Naive thymus-derived CD4-positive, alpha-beta T cell (primary cell): ENCODE measurements at regions not wholly inside any gene's neighbourhood (a gene's known extent, or its start where the extent isn't known, plus 50 kb on each side); places are given as distances from the start of the nearest gene placed in this dataset.

Experiments used
- ATAC-seq: fragments of 150-1000 bp; cut with Tn5 transposase; 2 replicates; pipeline ENCODE4 v1.10.0; 2021; ENCODE audit warnings: mild to moderate bottlenecking, moderate library complexity
- CTCF ChIA-PET: fragments of 350-600 bp; sonication (Branson Sonifier 250); formaldehyde crosslinking; loops from one replicate; lab custom pipeline; 2021; ENCODE audit warnings: antibody characterized with exemption; lab: Charles Lee
- POLR2A ChIA-PET: fragments of 350-600 bp; sonication (Branson Sonifier 250); formaldehyde crosslinking; loops from one replicate; lab custom pipeline; 2021; ENCODE audit warnings: antibody characterized with exemption, inconsistent platforms; lab: Charles Lee
- DNase-seq, 9 donors: peaks; one replicate each; pipeline versions ENCODE4 v3.0.0 to v3.0.0-alpha.2; 2020 to 2022; ENCODE audit warnings: mixed read lengths in 1 of 9
- H3K27ac ChIP-seq: one replicate; pipeline ENCODE4 v1.7.0; 2013; ENCODE audit warnings: mild to moderate bottlenecking, low read depth, low read length, moderate library complexity
- H3K27me3 ChIP-seq, 2 donors: one replicate each; pipeline ENCODE4 v1.7.0; 2013; ENCODE audit warnings: low read length in 2 of 2, mild to moderate bottlenecking in 2 of 2, moderate library complexity in 2 of 2; ENCODE audit not compliant: control insufficient read depth in 2 of 2, insufficient read depth in 2 of 2
- H3K36me3 ChIP-seq, 3 experiments: 1 replicate in 2 of 3; 2 replicates in 1 of 3; pipeline ENCODE4 v1.7.0; 2013; ENCODE audit warnings: low read length in 3 of 3, mild to moderate bottlenecking in 3 of 3, moderate library complexity in 1 of 3; ENCODE audit not compliant: insufficient read depth in 3 of 3, control insufficient read depth in 2 of 3
- H3K4me1 ChIP-seq, 2 donors: one replicate each; pipeline ENCODE4 v1.7.0; 2013; ENCODE audit warnings: low read length in 2 of 2, mild to moderate bottlenecking in 2 of 2, moderate library complexity in 1 of 2; ENCODE audit not compliant: control insufficient read depth in 2 of 2, insufficient read depth in 2 of 2
- H3K4me3 ChIP-seq: 2 replicates; pipeline ENCODE4 v1.7.0; 2013; ENCODE audit warnings: mild to moderate bottlenecking, low read length
- H3K9me3 ChIP-seq, 3 experiments: 1 replicate in 2 of 3; 2 replicates in 1 of 3; pipeline ENCODE4 v1.7.0; 2013; ENCODE audit warnings: low read length in 3 of 3; ENCODE audit not compliant: control insufficient read depth in 2 of 3
- H3K27ac Mint-ChIP-seq, 9 donors: one replicate each; pipeline ENCODE4 v1.8.0; 2020 to 2022; ENCODE audit warnings: mixed read lengths in 9 of 9, mild to moderate bottlenecking in 8 of 9, moderate library complexity in 5 of 9, inconsistent platforms in 2 of 9
- H3K27me3 Mint-ChIP-seq, 5 donors: one replicate each; pipeline ENCODE4 v1.8.0; 2021 to 2022; ENCODE audit warnings: mixed read lengths in 5 of 5, mild to moderate bottlenecking in 1 of 5
- H3K36me3 Mint-ChIP-seq, 5 donors: one replicate each; pipeline ENCODE4 v1.8.0; 2020 to 2022; ENCODE audit warnings: mixed read lengths in 5 of 5, mild to moderate bottlenecking in 3 of 5, inconsistent platforms in 1 of 5
- H3K4me1 Mint-ChIP-seq, 7 donors: one replicate each; pipeline ENCODE4 v1.8.0; 2020 to 2022; ENCODE audit warnings: mixed read lengths in 7 of 7, mild to moderate bottlenecking in 3 of 7, inconsistent platforms in 1 of 7
- H3K4me3 Mint-ChIP-seq, 10 donors: one replicate each; pipeline ENCODE4 v1.8.0; 2020 to 2022; ENCODE audit warnings: mild to moderate bottlenecking in 10 of 10, mixed read lengths in 10 of 10, moderate library complexity in 6 of 10, inconsistent platforms in 2 of 10
- H3K9me3 Mint-ChIP-seq, 11 donors: one replicate each; pipeline ENCODE4 v1.8.0; 2020 to 2022; ENCODE audit warnings: mixed read lengths in 11 of 11, mild to moderate bottlenecking in 4 of 11, inconsistent platforms in 1 of 11, moderate library complexity in 1 of 11
- intact Hi-C, 2 donors: fragments of 100-400 bp; cut with micrococcal nuclease; formaldehyde crosslinking; loops; one replicate each; pipeline ENCODE4 v1.15.1; 2023

DNA sequence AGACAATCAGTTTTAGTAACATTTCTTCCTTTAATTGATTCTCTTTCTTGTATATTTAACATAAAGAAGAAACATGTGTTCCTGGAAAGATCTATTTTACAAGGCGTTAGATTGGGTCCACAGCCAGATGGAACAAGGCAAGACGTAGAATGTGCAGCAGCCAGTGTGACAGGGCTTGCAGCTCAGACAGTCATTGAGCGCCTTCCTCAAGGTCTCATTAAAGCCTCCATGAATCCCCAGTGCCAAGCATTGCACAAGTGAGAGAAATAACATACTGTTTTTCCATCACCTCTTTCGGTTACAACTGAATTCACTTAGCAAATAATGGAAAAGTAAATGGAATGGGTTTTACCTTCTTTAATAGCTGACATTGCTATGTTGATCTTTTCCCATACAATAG, 292.5 kb downstream of the USP46 start:
- Mint-ChIP-seq H3K27me3 (peaks cover 0 to 21% (median 11%) of the 10 kb centered on the region in 5 donors), H3K27ac (peak overlapping the region in 1 of 9 donors; percentile 11), H3K9me3 (peaks cover 0 to 2% (median 0%) of the 10 kb centered on the region in 11 donors), H3K4me3 (no peak overlapping the region), H3K36me3 (no peaks in the 10 kb centered on the region), H3K4me1 (no peaks in the 10 kb centered on the region)
- ChIA-PET CTCF (no interaction called here), POLR2A (no interaction called here)
- Histone ChIP-seq H3K36me3 (no peaks in the 10 kb centered on the region), H3K4me3 (no peak overlapping the region), H3K4me1 (no peaks in the 10 kb centered on the region), H3K27ac (no peak overlapping the region), H3K27me3 (no peaks in the 10 kb centered on the region), H3K9me3 (no peaks in the 10 kb centered on the region)
- DNase-seq (no peak), ATAC-seq (no peak)
- intact Hi-C loops = no loop called here

DNA sequence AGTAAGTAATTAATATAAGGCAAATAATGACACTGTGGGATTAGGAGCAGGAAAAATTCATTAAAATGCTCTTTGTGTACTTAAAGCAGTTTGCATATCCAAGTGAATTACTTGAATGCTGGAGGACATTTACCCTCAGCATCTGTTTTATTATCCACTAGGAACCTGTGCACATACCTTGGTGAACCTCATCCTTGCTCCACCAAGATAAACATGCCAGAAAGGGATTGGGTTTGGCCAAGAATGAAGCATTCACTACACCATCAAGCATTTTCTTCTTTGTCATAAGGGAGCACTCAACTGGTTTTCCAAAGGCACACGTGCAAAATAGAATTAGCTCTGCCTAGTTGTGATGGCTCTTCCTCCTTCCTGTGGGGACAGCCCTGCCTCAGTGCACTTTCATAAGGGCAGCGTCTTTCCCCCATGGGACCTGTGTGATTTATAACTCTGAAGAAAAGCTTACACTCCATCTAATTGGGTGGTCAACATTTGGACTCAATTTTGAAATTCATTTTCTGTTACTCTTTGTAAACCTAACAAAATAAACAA, 291.7 kb downstream of the USP46 start:
- peaks cover 0 to 2% (median 0%) of the 10 kb centered on the region in 11 donors for H3K9me3 Mint-ChIP-seq
- Histone ChIP-seq H3K27me3 (no peaks in the 10 kb centered on the region), H3K9me3 (no peaks in the 10 kb centered on the region), H3K27ac (no peak overlapping the region), H3K4me1 (no peaks in the 10 kb centered on the region), H3K36me3 (no peaks in the 10 kb centered on the region), H3K4me3 (no peak overlapping the region)
- no peak overlapping the region for H3K4me3 Mint-ChIP-seq
- POLR2A ChIA-PET = no interaction called here
- no peaks in the 10 kb centered on the region for H3K36me3 Mint-ChIP-seq
- DNase-seq (no peak), ATAC-seq (no peak)
- intact Hi-C loops = no loop called here
- H3K4me1 Mint-ChIP-seq = no peaks in the 10 kb centered on the region
- H3K27ac Mint-ChIP-seq = no peak overlapping the region
- H3K27me3 Mint-ChIP-seq = peaks cover 0 to 15% (median 11%) of the 10 kb centered on the region in 5 donors
- CTCF ChIA-PET = no interaction called here

DNA sequence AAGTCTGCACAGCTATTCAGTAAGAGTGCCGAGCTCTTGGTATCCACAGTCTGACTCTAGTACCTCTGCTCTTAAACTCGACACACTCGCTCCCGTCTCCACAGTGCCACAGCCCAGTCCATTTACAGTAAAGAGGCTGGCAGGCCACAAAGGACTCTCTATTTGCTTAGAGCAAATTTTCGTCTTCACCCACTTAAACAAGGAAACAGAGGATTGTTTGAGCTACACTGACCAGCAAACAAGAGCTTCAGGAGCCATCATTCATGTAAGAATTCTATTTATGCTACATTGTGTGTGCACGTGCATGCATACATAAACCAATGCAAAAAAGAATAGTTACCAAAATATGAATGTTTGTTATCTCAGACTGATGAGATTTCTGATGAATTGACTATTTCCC, 290.2 kb downstream of the USP46 start:
- H3K9me3 ChIP-seq = no peaks in the 10 kb centered on the region
- Mint-ChIP-seq H3K9me3 (peaks cover 0 to 2% (median 0%) of the 10 kb centered on the region in 11 donors), H3K4me3 (no peak overlapping the region), H3K27me3 (peaks cover 0 to 14% (median 6%) of the 10 kb centered on the region in 5 donors), H3K27ac (no peak overlapping the region), H3K4me1 (no peaks in the 10 kb centered on the region), H3K36me3 (no peaks in the 10 kb centered on the region)
- H3K4me1 ChIP-seq = no peaks in the 10 kb centered on the region
- H3K36me3 ChIP-seq = no peaks in the 10 kb centered on the region
- intact Hi-C loops = no loop called here
- no peak overlapping the region for H3K27ac ChIP-seq
- ATAC-seq (no peak), DNase-seq (no peak)
- H3K27me3 ChIP-seq = no peaks in the 10 kb centered on the region
- no peak overlapping the region for H3K4me3 ChIP-seq
- ChIA-PET CTCF (no interaction called here), POLR2A (no interaction called here)

DNA sequence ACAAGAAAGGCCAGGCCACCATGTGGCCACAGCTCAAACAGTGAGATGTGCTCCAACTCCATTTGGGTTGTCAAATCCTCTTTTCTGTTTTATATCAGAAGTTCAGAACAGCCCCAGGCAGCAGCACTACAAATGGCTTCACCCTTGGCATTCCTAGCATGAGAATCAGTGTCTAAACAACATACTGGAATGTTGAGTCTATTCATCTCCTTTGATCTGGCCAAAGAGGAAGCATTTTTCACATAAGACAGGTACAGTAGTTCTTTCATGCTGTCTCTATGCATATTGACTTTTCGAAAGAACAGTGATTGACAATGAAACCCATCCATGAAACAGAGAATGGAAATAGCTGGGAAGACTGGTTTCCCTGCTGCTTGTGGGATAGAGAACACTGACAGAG, 289.5 kb downstream of the USP46 start:
- Mint-ChIP-seq H3K9me3 (no peaks in the 10 kb centered on the region), H3K27ac (no peak overlapping the region), H3K4me1 (no peaks in the 10 kb centered on the region), H3K27me3 (peaks cover 0 to 8% (median 6%) of the 10 kb centered on the region in 5 donors), H3K4me3 (no peak overlapping the region), H3K36me3 (no peaks in the 10 kb centered on the region)
- Histone ChIP-seq H3K36me3 (no peaks in the 10 kb centered on the region), H3K4me1 (no peaks in the 10 kb centered on the region), H3K4me3 (no peak overlapping the region), H3K27ac (no peak overlapping the region), H3K9me3 (no peaks in the 10 kb centered on the region), H3K27me3 (no peaks in the 10 kb centered on the region)
- no peak for DNase-seq
- ChIA-PET CTCF (no interaction called here), POLR2A (no interaction called here)
- no peak for ATAC-seq
- intact Hi-C loops = no loop called here

DNA sequence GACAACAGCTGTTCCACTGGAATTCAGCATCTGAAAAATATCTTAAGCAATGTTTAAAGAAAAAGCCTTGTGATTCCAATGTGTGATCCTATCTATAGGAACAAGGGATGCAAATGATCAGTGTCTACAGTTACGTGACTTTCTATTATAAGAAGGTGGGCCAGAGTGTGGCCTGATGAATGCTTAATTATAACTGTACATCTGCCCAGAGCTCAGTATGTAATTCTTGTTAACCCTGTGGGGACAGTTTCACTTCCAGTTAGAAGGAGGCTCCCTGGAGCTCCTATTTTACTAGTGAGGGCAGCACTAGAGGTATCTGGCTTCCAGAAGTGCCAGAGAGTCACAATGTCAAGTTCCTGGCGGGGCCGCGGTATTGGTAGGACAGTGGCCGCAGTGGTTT, 288.5 kb downstream of the USP46 start:
- DNase-seq (no peak), ATAC-seq (no peak)
- no peaks in the 10 kb centered on the region for H3K9me3 ChIP-seq
- no peaks in the 10 kb centered on the region for H3K36me3 ChIP-seq
- no peaks in the 10 kb centered on the region for H3K36me3 Mint-ChIP-seq
- no peak overlapping the region for H3K4me3 ChIP-seq
- H3K4me1 Mint-ChIP-seq = no peaks in the 10 kb centered on the region
- H3K27ac Mint-ChIP-seq = no peak overlapping the region
- H3K27ac ChIP-seq = no peak overlapping the region
- no peaks in the 10 kb centered on the region for H3K4me1 ChIP-seq
- no peak overlapping the region for H3K4me3 Mint-ChIP-seq
- POLR2A ChIA-PET = no interaction called here
- H3K27me3 Mint-ChIP-seq = peaks cover 0 to 8% (median 6%) of the 10 kb centered on the region in 5 donors
- no peaks in the 10 kb centered on the region for H3K9me3 Mint-ChIP-seq
- intact Hi-C loops = no loop called here
- CTCF ChIA-PET = no interaction called here
- peaks cover 0 to under 1% of the 10 kb centered on the region in 2 donors for H3K27me3 ChIP-seq

DNA sequence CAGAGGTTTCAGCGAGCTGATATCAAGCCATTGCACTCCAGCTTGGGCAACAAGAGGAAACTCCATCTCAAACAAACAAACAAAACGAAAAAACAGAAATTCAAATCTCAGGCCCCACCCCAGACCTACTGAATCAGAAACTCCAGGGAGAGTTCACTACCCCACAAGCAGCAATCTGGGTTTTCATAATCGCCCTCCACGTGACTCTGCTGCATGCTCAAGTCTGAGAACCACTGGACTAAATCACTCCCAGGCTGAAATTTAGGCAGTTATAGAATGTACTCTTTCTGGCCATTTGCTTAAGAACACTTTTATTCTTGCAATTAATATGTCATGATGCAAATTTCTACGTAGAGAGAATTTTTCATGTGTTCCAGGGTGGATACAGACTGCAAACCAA, 287.3 kb downstream of the USP46 start:
- DNase-seq = no peak
- ChIA-PET CTCF (no interaction called here), POLR2A (no interaction called here)
- H3K4me1 ChIP-seq = no peaks in the 10 kb centered on the region
- H3K36me3 ChIP-seq = no peaks in the 10 kb centered on the region
- Mint-ChIP-seq H3K4me3 (no peak overlapping the region), H3K27ac (no peak overlapping the region), H3K9me3 (no peaks in the 10 kb centered on the region), H3K36me3 (no peaks in the 10 kb centered on the region), H3K27me3 (peaks cover 0 to 14% (median 9%) of the 10 kb centered on the region in 5 donors), H3K4me1 (peaks cover 0 to 3% (median 0%) of the 10 kb centered on the region in 7 donors)
- intact Hi-C loops = no loop called here
- ATAC-seq = no peak
- peaks cover 0 to 5% of the 10 kb centered on the region in 2 donors for H3K27me3 ChIP-seq
- H3K27ac ChIP-seq = no peak overlapping the region
- H3K9me3 ChIP-seq = no peaks in the 10 kb centered on the region
- H3K4me3 ChIP-seq = no peak overlapping the region

DNA sequence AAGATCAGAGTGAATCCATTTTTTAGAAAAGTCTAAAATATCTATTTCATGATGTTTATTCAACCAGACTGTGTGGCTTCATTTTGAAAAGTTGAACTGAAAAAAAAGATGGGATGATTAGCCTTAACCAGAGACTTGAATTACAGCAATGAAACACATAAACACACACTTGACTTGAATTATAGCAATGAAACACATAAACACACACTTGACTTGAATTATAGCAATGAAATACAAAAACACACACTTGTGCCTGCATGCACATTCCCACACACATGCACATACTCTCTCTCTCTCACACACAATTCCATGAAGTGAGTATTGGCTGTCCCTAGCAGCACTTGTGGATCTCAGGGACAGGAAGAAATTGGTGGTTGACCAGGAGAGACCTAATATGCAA, 286.8 kb downstream of the USP46 start:
- Mint-ChIP-seq H3K4me1 (peaks cover 0 to 3% (median 0%) of the 10 kb centered on the region in 7 donors), H3K9me3 (no peaks in the 10 kb centered on the region), H3K36me3 (no peaks in the 10 kb centered on the region), H3K4me3 (no peak overlapping the region), H3K27me3 (peaks cover 0 to 14% (median 11%) of the 10 kb centered on the region in 5 donors), H3K27ac (no peak overlapping the region)
- POLR2A ChIA-PET = no interaction called here
- Histone ChIP-seq H3K27ac (no peak overlapping the region), H3K27me3 (peaks cover 0 to 5% of the 10 kb centered on the region in 2 donors), H3K36me3 (no peaks in the 10 kb centered on the region), H3K4me3 (no peak overlapping the region), H3K4me1 (no peaks in the 10 kb centered on the region), H3K9me3 (no peaks in the 10 kb centered on the region)
- ATAC-seq = no peak
- DNase-seq = no peak
- intact Hi-C loops = no loop called here
- CTCF ChIA-PET = no interaction called here
